HG03139 (cell line): ENCODE measurements at regions not wholly inside any gene's neighbourhood (a gene's known extent, or its start where the extent isn't known, plus 50 kb on each side); places are given as distances from the start of the nearest gene placed in this dataset.
"Not testable (repeated sequence)": the region's sequence is repeated elsewhere in the genome, so short reads cannot be mapped to it uniquely, and the experiment has no call there.

Experiments
- ATAC-seq: cut with Tn5 transposase; IDR thresholded peaks from one replicate; pipeline ENCODE4 v1.9.1; 2021; ENCODE audit not compliant: unreplicated experiment

DNA sequence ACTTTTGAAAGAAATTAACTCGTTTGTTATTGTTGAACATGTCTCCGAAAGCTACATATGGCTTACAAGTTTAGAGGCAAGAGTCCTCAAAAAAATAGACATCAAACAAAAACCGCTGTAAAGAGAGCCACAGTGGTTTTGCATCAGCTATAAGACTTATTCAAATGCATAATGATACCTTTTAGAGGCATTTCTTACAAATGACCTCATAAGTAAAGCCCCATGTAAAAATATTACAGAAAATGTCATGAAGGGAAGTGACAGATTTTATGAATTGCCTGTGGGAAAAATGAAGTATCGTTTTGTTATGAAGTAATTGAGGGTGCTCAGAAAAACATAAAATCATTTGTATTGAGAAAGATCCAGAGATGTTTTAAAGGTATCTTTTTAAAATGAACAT lies 598.0 kb downstream of the NXPH1 start:
- no peak for ATAC-seq

DNA sequence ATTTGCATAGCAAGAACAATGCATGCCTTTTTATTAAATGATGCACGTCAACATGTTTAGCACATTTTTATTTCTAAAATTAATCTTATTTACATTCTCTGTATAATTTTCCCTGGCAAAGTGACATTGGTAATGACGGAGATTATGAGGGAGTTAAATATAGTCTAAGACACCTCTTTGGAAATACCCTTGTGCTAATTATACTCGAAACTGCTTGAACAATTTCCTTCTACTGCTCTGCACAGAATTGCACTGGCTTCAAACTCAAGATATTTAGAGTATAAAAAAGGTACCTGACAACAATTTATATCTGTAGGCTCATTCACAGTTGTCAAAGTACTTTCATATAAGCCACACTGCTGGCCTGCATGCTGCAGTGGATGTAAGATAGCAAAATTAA lies 602.7 kb downstream of the NXPH1 start:
- ATAC-seq, result no peak

DNA sequence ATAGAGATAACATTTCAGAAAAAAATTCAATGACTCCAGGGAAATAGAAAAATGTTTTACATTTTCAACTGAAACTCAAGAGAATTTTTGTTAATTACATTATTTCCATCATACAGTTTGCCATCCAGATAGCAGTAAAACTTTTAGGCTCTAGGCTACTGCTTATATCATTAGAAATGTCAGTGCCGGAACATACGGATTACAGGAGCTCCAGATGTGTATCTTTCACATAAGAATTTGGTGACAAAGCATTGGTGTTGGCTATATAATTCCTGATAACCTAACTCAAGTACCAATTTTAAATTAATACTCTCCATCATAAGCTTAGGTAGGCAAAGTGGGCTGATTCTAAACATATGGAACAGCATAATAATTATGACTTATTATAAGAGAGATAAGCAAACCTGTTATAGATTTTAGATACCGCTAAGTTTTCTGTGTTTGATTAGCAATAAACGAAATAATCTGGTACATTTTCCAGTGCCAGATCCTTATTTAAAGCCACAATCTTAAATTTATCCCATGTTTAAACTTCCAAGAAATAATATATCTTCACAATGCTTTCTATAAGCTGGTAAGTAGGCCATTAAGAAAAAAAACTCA lies 637.9 kb downstream of the NXPH1 start:
- no peak for ATAC-seq

DNA sequence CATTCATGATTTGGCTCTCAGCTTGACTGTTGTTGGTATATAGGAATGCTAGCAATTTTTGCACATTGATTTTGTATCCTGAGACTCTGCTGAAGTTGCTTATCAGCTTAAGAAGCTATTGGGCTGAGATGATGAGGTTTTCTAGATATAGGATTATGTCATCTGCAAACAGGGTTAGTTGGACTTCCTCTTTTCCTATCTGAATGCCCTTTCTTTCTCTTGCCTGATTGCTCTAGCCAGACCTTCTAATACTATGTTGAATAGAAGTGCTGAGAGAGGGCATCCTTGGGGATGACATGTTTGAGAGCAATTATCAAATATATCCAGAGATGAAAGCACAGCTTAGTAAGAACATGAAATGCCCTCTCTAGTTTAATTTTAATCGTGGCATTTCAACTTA lies 642.4 kb downstream of the NXPH1 start:
- not testable (repeated sequence) for ATAC-seq

DNA sequence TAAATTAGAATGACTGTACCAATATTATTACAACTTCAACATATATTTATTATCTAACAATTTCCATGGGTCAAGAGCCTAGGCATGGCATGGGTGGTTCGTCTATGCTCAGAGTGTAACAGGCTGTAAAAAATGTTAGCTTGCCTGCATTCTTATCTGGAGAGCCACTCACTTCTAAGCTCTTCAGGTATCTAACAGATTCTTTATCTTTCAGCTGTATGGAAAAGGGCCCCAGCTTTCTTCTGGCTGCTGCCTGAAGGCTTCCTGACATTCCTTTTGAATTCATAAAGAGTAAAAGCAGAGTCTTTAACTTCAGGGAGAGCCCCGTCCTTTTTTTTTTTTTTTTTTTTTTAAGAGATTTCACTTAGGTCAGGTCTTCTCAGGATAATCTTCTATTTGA lies 648.8 kb downstream of the NXPH1 start:
- no peak for ATAC-seq

DNA sequence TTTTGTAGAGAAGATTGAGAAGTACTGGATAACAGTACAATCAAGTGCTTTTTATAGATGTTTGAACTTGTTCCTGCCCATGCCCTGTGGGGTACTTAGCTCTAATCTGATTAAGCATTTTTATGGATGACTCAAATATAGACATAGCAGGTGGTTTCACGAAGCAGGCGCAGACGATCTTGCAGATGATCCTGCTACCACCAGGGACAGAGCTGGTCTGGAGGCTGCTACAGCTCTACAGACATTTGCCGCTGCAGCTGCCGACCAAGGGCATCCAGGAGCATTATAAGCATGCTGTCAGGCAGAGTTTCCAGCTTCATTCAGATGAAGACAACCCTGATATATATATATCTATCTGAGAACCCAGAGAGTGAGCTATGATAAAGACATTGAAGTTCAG lies 650.4 kb downstream of the NXPH1 start:
- ATAC-seq, result no peak

DNA sequence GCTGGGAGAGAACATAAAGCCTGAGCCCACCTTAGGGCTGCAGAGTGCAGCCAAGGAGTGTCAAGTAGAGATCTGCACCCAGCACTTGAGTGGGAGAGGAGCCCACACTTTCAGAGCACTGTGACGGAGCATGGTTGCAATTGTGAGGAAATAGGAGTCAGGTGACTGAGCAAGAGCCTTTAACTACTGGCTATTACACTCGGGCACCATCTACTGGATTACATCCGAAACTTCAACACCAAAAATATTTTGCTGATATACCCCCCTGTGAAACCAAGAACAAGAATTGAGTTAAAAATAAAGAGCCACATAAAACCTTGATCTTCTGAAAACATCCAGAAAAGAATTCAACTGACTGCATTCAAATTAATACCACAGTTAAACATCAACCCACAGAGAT lies 657.9 kb downstream of the NXPH1 start:
- ATAC-seq, result no peak

DNA sequence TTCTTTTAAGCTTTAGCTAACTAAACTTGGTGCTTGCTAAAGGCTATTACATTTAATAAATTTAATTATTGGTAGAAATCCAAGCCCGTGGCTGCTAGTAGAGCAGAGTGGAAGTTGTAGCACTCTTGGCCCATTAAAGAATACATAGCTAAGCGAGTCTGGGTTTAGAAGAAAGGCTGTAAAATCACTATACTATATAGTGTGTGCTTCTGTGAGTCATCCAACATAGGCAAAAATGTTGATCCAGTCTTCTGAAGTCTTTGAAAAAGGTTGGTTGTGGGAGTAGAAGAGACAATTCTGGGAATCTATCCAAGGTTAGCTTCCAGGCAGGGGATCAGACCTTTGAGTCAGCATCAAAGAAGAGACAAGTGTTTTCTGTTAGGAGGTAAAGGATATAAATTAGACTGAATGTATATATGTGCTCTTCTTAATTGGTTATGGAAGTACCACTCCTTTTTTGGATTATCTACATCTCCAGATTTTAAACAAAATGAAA lies 664.2 kb downstream of the NXPH1 start:
- no peak for ATAC-seq

DNA sequence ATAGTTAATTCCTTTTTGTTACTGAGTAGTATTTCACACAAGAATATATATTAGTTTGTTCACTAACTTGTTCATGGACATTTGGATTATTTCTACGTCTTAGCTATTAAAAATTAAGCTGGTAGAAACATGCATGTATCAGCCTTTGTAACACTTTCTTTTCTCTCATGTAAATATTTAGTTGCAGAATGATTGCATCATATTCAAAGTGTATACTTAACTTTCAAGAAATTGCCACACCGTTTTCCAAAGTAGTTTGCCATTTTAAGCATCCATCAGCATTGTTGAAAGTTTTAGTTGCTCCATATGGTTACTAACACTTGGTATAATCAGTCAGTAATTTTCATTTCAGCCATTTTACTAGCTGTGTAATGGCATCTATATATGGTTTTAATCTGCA lies 666.9 kb downstream of the NXPH1 start:
- ATAC-seq, result no peak

DNA sequence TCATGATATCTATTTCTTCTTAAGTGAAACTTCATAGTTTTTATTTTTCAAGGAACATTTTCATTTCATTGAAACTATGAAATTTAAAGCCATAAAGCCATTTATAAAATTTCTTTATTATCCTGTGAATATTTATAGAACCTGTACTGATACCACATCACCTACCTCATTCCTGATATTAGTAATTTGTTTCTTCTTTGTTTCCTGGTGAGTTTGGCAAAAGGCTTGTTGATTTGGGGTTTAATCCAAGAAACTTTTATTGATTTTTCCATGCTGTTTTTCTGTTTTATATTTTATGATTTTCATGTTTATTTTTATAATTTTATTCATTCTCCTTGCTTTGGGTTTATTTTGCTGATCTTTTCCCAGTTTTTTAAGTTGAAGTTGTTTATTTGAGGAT lies 669.4 kb downstream of the NXPH1 start:
- ATAC-seq, result no peak

DNA sequence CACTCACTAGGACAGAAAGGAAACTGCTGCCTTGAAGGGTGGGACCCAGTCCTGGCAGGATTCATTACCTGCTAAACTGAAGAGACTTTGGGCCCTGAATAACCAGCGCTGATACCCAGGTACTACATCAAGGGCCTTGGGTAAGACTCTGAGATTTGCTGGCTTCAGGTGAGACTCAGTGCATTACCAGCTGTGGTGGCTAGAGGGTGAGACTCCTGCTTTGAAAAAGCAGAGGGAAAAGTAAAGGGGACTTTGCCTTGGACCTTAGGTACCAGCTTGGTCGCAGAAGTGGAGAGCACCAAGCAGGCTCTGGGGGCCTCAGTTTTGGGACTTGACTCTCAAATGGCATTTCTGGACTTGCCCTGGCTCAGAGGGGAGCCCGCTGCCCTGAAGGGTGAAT lies 673.3 kb downstream of the NXPH1 start:
- no peak for ATAC-seq

DNA sequence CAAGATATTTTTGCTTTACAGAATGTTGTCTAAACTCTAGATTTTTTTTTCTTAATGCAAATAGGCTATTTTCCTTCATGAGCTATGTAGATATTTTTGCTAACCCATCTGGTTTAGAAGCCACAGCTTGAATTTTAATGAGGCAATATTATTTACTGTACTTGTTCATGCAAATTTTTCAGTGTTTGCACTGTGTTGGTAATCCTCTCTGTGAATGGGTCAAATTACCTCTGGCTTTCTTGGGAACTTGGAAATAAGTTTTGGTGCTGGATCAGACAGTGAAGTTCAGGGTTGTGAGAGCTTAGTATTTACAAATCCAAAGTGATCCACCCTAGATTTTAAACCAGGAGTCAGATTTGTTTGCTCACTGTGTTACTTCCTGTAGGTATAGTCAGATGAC lies 686.9 kb downstream of the NXPH1 start:
- ATAC-seq, result no peak

DNA sequence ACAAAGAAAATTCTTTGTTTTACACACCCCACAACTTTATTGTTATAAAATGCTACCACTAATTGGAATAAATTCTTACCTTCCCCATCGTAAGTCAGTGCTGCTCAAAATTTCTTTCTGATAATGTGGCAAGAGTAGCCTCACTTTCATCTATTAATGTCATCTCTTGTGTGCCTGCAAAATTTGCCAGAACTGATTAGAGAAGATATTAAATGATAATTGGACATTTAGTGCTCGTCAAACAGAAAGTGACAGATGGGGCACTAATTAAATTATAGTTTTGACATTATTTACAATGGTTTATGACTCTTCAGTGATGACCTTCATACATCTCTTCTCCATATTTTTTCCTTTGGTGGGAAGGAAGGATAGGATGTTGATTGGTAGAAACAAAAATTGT lies 690.9 kb downstream of the NXPH1 start:
- ATAC-seq, result no peak

DNA sequence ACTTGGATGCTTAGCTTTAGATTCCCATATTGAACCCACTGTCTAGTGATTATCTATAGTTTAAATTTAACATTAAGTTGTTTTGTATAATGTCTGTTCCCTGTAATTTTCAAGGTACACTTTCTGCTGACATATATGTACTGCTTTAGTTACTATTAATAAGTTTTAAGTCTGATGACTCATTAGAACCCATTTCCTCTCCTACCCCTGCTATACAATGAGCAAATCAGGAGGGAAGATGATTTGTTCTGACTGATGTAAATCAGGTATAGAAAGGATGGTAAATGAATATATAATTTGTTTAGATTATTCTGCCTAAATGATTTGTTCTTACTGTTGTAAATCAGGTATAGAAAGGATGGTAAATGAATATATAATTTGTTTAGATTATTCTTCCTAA lies 691.8 kb downstream of the NXPH1 start:
- ATAC-seq, result no peak

DNA sequence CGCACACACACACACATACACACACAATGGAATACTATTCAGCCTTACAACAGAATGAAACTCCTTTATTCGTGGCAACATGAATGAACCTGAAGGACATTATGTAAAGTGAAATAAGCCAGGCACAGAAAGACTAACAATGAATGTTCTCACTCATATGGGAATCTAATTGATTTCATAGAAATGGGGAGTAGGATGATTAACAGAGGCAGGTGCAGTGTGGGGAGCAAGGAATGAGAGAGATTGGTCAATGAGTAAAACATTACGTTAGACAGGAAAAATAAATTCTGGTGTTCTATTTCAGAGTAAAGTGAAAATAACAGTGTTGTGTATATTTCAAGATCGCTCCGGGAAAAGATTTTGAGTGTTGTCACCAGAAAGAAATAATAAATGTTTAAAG lies 694.5 kb downstream of the NXPH1 start:
- ATAC-seq, result no peak

DNA sequence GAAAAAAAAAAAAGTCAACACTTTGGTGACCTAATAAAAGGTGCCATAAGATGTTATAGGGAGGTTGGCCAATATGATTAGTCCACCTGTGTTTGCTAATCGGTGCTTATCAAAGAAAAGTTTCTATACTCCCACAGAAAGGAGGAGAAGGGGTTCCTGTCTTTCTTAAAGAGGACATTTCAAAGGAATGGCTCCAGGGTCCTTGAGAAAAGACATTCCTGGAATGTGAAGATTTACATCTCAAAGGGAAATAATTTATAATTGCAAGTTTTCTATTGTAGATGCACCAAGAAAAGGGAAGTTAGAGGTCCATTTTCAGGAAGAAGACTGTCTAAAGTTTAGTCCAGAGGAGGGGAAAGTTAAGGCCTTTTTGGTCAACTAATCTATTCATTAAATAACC lies 715.3 kb downstream of the NXPH1 start:
- no peak for ATAC-seq

DNA sequence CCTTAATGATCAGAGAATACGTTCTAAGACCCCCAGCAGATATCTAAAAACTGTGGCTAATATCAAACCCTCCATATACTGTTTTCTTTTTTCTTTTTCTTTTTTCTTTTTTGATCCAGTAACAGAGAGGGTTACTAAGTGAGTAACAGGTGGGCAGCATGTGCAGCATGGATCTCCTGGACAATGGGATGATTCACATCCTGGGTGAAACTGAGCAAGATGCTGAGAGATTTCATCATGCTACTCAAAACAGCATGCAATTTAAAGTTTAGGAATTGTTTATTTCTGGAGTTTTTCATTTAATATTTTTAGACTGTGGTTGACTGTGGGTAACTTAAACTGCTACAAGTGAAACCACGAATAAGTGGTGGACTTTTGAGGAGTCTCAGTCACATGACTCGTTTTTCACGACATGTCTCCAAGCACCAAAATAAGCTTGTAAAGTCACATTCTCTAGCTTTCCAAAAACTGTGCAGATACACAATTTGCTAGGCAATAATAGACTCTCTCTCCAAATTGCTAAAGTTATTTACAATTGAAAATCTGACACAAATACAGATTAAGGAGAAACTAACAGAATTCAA lies 716.2 kb downstream of the NXPH1 start:
- ATAC-seq, result no peak

DNA sequence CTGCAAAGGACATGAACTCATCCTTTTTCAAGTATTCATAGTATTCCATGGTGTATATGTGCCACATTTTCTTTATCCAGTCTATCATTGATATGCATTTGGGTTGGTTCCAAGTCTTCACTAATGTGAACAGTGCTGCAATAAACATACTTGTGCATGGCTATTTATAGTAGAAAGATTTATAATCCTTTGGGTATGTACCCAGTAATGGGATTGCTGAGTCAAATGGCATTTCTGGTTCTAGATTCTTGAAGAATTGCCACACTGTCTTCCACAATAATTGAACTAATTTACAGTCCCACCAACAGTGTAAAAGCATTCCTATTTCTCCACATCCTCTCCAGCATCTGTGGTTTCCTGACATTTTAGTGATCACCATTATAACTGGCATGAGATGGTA lies 730.3 kb downstream of the NXPH1 start:
- ATAC-seq, result not testable (repeated sequence)

DNA sequence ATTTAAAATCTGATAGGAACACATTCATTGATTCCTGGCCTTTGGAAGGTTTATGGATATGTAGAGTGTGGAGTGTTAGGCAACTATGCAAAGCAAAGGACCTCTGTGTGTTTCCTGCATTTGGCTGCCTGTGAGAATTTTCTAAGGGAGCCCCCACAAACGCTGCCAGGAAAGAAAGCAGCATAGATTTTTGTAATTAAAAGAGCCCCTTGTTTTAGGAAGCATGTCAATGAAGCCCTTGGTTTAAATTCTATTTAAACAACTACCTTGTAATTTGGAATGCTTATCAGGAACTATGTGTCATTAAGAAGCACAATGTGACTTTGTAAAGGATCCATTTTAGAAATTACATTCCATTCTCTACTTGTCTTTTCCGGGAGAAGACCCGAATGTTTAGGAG lies 742.5 kb downstream of the NXPH1 start:
- no peak for ATAC-seq

DNA sequence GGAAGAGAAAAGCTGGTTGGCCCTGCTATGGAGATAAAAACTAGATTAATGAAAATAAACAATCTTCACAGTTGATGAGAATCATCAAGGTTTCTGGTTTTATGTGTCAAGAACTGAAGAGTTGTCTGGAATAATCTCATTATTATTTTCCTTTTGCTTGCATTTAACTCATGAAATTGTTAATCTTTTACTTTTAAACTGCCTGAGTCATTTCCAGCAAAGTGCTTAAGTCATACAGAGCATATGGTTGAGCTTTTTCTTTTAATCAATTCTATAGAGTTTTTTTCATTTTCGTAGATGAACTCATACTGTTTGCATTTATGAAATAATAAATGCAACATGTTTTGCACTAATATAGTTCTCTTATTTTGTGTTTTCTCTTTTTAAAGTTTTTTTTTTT lies 747.9 kb downstream of the NXPH1 start:
- no peak for ATAC-seq

DNA sequence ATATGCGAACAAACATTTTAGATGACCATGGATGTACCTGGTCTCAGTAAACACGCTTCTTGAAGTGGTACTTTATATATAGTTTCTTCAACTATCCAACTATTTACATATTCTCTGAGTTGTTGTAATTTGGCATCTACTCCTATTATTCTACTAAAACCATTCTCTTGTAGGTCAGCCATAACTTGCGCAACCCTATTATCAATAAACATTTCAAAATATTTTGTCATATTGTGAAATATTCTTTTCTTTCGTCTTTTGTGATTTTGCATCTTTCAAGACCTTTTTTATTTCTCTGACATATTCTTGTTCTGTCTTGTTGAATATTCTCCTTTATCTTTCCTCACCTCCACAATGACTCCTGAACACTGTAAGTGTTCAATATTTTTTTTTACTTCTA lies 753.3 kb downstream of the NXPH1 start:
- no peak for ATAC-seq

DNA sequence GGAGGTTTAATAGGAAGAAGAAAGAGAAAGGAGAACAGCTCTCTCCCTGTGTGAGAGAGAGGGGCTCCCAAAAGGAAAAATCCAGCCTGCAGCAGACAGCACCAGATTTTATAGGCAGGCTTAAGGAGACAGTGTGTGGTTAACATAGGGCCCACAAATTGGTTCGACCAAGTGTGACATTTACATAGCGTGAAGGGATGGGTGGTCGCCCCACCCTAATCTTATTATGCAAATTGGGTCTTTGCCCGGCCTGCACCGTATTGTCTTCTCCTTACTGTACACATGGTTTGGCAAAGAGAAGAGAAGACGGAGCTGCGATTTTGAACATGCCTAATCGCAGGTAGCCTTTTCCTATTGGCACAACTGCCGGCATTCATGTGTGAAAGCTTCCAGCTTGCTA lies 756.3 kb downstream of the NXPH1 start:
- ATAC-seq, result no peak

DNA sequence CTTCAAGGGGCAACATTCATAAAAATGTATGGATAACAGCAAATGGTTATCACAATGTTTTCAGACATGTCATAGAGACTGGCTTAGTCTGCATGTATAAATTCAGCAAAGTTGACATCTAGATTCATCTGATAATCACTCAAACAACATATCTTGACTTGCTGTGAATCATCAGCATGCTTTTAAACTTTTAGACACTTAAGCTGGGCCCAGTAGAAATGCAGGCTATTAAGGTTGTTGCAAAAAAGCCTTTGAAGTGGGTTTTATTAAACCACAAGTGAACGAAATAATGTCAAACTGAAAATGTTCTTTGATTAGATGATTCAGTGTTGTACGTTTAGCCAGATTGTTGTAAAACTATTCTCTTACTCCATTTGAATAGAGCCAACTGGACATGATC lies 759.6 kb downstream of the NXPH1 start:
- no peak for ATAC-seq
